Activated CD8-positive, alpha-beta memory T cell treated with anti-CD3 and anti-CD28 coated beads, Interleukin-2, amount 50 U/mL, for 24 hours (primary cell): ENCODE measurements at regions not wholly inside any gene's neighbourhood (a gene's known extent, or its start where the extent isn't known, plus 50 kb on each side); places are given as distances from the start of the nearest gene placed in this dataset.
"Not testable (repeated sequence)": the region's sequence is repeated elsewhere in the genome, so short reads cannot be mapped to it uniquely, and the experiment has no call there.

Experiments used
- DNase-seq: peaks from one replicate; pipeline ENCODE4 v3.0.0-alpha.2; 2020; ENCODE audit errors: extremely low read depth

DNA sequence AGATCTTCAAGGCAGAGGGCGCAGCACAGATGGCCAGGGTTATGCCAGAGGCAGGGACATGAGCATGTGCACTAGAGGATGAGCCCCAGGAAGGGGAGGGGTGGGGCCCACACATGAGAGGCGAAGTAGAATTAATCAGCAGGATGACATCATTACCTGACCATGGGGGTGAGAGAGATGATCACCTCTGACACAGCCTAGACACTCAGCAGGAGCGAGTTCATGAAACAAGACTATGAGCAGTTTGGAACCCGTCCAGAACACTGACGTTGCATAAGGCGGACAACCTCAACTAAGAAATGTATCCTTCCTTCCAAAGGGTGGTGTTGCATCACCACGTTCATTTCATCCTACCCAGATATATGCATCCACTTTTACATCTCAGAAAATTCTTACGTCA, 446.7 kb upstream of the TENM3 start:
- no peak for DNase-seq

DNA sequence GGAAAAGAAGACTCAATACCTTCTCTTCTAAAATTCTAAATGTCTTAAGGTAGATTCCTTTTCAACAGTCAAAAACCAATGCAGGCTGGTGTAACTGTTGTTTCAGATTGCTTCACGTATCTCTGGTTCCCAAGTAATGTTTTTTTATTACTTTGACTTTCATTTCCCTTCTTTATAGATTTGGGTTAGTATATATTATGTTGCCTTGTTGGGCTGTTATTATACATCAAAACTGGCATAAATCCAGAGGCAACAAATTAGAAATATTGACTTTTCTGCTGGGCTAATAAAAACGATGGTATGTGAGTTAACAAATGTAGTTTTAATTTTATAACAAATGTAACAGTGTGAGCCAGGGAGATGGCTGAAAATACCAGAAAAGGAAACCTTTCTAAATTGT, 444.7 kb upstream of the TENM3 start:
- no peak for DNase-seq

DNA sequence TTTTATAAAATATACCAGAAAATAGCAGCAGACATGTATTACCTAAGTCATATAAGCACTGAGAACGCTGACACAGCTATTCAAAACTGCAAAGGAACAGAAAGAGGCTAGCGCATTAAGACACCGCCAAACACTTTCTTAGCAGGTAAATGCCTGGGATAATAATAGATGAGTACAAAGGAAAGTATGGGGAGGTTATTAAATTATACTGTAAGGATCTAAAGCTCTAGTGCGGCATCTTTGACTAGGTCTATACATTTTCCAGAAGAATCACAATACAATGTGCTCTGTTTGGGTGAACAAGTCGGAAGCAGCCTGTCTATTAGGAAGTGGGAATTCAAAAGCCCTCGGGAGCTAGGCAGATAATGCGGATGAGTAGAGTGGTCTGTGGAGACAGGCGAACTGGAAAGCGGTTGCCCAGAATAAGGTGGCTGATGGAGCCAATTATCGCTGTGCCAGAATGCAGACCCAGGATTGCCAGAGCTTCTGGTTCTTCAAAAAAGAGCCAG, 443.6 kb upstream of the TENM3 start:
- DNase-seq, result no peak

DNA sequence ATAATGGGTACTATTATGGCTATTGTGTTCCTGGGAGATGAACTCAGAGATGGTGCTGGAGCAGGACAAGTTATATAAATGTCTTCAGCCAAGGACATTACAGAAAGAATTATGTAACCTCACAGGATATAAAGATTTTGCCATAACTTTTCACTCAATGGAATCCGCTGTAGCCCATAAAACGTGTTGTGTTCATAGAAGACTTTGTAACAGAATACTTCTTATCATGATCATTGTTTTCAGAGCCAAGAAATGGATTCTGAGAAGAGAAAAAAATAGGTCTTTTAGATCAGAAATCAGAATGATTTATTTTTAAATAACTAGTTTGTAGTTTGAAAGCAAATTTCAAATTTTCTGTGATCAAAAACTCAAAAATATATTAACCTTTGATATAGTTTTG, 441.0 kb upstream of the TENM3 start:
- DNase-seq, result no peak

DNA sequence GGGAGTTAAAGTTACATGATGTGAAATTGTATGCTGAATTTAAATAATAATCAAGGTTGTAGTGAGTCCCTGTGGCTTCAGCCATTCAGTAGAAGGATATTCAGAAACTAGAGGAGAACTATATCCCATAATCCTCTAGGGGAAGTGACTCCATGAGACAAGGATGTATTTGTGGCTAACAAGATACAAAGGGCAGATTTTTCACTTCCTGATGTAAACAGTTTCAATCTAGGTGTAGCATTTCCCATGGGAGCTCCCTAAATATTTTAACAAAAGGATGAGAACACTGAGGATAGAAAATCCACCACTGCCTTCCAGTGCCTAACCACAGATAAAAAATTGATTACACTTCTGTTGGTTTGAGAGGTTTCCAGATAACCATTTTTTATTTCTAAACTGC, 435.4 kb upstream of the TENM3 start:
- DNase-seq, result no peak

DNA sequence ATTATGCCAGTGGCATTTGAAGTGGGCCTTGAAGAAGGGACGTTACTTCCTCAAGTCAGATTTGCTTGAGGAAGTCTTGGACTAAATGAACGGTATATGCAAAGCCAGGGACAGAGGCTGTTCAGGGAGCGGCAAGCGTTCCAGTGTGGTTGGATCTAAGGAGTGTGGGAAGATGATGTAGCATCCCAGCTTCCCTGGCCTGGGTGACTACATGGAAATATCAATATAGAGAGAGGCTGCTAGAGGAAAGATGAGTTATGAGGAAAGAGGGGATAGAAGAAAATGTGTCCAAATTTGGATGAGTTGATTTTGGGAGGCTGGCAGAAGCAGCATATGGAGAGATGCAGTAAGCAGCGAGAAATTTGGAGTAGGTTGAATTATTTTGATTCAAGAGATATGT, 432.5 kb upstream of the TENM3 start:
- DNase-seq, result no peak

DNA sequence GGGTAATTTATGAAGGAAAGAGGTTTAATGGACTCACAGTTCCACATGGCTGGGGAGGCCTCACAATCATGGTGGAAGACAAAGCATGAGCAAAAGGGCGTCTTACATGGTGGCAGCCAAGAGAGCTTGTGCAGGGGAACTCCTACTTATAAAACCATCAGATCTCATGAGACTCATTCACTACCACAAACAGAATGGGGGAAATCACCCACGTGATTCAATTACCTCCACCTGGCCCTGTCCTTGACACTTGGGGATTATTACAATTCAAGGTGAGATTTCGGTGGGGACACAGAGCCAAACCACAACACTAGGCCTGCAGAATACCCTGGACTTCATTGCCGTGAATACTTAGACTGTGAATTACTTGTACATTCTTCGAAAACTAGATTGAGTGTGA, 431.7 kb upstream of the TENM3 start:
- DNase-seq, result not testable (repeated sequence)

DNA sequence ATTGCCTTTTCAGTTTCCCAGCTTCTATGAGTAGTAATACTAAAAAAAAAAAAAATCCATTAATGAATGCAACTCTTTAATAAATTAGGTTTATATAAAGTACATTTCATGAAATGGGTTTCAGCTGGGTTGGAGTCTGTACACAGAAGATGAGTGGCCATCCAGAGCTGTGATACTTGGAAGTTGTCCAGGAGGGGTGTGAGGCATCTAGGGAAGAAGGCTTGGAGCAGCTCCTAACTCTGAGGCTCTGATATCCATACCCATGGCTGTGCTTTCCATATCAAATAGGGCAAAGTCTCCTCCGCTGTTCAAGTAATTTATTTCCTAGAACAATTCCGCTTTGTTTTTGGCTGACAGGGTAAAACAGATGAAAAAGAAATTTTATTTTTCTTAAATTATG, 423.3 kb upstream of the TENM3 start:
- DNase-seq, result no peak

DNA sequence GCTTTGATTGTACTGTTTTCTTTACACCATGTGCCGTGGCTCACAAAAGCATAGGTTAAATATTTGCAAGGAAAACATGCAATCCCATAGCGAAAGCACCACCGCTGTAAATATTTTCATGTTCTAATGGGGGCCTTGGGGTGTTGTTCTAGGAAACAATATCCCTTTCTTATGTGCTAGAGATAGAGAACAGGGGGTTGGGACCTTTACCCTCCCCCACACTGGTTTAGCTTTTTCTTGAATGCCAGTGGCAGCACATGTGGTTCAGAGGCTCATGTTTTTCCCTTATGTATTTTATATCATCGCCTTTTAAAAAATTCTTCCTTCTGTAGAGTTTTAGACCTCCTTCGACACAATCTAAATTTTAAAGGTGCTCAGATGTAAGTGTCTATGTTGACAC, 422.6 kb upstream of the TENM3 start:
- no peak for DNase-seq

DNA sequence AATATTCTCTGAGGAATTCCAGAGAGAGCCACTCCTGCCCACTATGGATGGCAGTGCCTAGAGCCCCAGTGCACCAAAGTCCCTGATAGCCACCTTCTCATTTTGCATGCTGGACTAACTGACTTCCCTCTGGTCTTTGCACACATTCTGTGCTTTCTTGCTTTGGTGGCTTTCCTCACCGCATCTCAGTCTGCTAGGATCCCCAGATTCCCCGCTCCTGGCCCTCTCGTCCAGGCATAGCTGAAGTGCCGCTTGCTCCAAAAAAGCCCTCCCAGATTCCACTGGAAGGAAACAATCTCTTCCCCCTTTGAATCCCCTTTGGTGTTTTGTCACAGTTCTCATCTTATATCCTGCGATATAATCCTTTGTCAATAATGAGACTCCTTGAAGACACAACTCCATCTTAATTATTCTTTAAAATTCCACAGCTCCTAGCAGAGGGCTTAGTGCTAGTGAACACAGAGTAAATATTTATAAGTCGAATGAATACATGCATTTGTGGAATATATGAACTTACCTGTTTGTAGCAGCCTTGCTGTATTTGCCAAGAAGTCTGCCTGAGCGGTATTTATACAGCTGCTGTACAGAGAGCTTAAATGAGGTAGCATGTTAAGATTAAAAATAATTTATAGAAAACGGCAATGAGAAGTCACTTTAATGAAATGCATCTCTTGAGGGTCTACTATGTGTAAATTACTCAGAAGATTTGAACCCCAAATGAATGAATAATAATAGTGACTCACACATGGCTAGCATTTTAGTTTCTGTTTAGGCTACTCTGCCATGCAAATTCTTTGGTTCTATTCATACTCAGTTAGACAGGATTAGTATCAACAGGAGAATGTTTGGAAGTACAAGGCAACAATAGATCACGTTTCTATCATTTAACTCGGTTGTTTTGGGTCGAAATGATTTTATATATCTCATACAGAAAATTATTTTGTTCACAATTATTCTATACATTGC, 421.9 kb upstream of the TENM3 start:
- no peak for DNase-seq

DNA sequence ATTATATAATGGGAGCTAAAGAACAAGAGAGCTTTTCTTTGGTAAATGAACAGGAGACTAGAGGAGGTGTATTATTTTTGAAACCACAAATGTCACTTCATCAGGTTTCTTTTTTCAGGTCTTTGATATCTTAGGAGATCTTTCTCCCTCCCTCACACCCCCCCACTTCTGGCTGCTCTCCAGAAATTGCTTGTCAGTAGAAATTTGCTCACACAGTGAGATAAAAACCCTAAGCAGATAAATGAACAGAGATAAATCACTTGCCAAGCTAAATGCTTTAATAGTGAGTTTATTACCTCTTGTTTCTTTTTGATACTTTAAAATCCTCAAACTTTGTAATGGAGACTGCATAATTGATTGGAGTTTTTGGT, 421.2 kb upstream of the TENM3 start:
- DNase-seq, result no peak

DNA sequence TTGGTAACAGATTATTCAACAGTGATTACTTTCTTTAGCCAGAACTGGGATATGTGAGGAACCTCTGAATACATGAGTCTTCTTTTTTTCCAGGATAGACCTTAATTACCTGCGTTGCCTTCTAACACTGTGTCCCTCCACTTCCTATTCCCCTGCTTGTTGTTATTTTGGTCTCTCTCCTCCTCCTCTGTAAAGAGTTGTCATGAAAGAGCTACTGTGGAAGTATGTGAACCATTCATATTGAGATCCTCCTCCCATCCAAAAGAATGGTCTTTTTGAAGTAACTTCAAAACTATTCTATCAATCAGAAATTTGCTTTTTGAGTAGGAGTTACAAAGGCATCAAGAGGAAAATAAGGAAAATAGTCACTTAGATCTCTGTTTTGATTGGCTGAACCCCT, 420.0 kb upstream of the TENM3 start:
- no peak for DNase-seq

DNA sequence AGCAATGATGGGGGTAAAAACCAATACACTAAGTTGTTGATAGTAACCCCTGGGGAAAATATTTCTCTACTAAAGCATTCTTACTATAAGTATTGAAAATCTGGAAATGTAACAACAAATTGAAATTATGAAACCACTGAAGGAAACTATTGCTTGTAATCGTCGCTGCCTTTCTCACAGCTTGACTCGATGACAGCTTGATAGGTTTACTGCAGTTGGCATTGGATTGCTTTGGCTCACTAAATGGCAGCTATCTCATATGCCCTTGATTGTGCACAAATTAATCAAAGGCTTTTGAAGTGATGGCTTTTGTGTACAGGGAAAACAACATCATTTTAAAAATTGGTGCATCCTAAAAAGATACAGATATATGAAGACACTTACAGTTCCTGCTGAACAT, 419.6 kb upstream of the TENM3 start:
- DNase-seq, result no peak

DNA sequence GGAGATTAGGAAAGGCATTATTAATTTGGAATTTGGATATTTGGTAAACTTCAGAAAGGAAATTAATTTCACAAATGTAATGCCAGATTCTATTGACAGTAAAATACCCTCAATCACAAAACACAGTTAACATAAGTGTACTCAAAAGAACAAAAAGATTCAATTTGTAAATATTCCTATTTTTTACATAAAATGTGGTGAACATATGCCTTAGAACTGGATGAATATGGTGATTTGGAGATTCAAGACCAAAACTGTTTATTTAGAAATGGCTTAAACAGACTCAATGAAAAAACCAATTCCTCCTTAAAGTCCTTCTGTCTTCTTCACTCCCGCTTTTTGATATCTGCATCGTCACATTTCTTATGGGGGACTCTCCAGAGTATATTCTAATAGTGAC, 417.6 kb upstream of the TENM3 start:
- DNase-seq, result no peak

DNA sequence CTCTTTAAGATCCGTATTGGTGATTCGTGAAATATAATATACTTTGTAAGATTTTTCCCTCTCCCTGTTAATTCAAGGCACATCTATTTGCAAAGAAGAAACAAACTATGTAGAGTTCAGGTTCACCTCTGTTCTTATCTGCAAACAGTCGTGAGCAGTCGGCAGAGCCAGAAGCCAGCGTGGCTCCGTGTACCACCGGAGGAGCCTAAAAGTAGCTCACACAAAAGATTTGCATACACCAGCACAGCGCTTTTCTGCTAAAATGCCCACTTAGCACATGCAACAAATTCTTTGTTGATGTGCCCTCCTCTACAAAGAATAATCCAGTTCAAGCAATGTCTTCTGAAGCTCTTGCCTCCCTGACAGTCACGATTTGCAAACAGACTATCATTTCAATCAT, 416.0 kb upstream of the TENM3 start:
- no peak for DNase-seq

DNA sequence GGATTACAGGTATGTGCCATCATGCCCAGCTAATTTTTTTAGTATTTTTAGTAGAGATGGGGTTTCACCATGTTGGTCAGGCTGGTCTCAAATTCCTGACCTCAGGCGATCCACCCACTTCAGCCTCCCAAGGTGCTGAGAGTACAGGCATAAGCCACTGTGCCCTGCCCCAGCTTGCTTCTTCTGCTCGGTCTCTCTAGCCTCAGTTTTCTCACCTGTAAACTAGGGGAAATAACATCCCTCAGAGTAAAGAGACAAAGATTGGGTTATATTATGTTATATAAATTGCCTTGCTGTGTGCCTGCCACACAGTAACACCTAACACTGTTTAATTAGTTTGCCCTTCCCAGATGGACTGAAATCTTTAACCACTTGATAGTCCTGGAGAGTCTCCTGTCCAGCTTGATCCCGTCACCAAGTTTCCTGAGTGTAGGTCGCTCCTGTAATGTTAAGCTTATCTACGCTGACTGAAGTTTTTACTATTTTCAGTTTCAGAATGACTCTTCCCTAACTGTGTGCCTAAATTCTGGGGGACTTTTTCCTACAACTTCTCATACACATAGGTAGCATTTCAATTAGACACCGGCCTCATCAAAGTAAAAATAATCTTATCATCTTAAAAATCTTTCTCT, 412.7 kb upstream of the TENM3 start:
- no peak for DNase-seq

DNA sequence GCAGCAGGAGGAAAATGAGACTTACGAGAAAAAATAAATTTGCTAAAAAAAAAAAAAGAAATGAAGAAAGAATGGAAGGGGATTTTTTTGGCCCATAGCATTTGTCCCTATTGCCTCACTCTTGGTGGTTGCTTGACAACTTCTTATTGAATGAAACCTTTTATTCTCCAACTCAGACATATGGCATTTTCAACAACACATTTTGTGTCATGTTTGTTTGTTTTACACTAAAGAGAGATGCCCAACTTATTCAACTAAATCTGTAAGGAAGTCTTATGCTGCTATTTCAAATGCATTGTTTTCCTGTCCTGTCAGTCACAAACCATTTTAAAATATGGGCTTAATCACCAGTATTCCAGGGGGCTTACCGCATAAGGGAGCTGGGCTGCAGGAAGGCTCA, 409.1 kb upstream of the TENM3 start:
- DNase-seq, result no peak

DNA sequence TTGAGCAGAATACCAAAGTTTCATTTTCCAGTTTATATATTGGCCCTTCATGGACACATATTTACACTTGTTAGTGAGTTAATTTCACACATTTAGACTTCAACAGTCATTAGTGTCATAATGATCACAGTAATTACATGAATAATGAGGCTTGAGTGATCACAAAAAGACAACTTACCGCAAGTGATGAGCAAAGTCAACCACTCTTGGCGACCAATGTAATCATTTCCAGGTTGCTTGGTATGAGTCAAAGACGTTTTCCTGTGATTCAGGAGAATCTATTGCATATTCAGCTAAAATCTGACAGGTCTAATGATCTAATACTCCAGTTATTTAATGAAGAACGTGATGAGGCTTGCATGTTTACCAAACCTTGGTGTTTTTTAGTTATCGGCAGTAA, 407.9 kb upstream of the TENM3 start:
- no peak for DNase-seq

DNA sequence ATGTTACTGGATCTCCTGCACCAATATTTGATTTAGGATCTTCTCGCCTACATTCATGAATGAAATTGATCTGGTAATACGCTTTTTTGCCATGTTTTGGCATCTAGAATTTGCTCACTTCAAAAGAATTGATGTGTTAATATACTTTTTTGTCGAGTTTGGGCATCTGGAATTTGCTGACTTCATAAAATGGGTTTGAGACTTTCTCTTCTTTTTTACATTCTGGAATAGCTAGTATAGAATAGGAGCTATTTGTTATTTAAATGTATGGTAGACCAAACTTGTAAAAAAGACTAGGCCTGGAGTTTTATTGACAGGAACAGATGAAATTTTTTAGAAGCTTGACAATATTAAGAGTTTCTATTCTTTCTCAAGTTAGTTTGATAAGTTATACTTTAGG, 404.9 kb upstream of the TENM3 start:
- DNase-seq, result no peak

DNA sequence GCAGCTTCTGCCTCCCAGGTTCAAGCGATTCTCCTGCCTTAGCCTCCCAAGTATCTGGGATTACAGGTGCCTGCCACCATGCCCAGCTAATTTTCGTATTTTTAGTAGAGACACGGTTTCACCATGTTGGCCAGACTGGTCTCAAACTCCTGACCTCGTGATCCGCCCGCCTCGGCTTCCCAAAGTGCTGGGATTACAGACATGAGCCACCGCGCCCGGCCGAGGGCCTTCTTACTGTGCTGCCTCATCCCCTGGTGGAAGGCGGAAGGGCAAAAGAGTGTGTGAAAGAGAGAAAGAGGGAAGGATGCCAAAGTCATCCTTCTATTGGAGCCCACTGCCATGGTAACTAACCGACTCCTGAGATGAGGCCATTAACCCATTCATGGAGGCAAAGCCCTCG, 399.4 kb upstream of the TENM3 start:
- DNase-seq, result not testable (repeated sequence)

DNA sequence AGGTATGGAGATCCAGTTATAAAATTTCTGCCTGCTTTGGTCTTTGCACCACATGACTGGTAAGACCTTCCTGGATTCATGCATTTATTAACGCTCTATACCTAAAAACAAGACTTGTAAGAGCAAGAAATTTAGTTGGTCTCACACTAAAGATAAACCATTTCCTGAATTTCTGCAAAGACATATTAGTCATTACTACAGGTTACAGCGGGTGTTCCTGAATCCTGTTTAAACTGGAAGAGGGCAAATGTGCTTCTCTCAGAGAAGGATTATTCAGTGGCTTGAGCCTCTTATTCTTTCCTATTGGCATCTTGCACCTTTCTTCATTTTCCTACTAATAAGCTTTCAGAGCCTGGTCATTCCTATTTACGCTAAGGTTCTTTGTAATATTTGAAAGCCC, 397.6 kb upstream of the TENM3 start:
- DNase-seq, result no peak

DNA sequence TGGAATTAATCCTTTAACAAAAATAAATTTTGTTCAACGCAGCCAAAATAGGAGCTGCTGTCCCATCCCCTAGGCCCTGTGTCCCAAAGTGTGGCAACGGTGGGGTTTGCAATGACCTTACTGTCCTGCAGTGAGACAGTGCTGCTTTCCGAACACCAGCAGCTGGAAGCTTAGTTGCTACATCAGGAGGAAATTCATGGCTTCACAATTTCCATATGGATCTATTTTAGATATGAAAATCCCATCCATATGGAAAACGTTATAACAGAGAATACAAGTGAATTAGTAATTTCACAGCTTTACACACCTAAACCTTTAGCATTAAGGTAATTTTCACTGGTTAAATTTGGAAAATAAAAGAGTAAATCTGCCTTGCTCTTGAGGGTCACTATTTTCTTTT, 396.3 kb upstream of the TENM3 start:
- no peak for DNase-seq

DNA sequence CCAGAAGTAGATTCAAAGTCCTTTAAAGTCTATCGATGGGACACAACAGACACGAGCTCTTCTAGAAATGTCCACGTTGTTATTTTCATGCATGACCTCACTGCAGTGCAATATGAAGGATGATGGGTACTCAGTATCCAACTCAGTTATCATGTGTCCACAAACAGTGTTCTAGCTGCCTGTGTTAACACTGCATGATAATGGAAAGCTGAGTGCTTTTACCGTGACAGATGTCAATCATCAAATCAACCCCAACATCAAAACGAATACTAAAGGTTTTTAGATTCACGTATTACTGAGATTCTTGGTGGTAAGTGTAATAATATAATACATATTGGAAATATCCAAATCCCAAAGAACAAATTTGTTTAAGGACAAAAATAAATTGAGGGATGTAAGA, 394.8 kb upstream of the TENM3 start:
- no peak for DNase-seq
